HepG2 (cell line): ENCODE measurements at regions not wholly inside any gene's neighbourhood (a gene's known extent, or its start where the extent isn't known, plus 50 kb on each side); places are given as distances from the start of the nearest gene placed in this dataset.
A peak's percentile ranks its signal among the peaks of the same experiment; 100 is the strongest.

Experiments
- BCL3 ChIP-seq: sonication (generic); formaldehyde crosslinking; IDR thresholded peaks from 2 replicates; pipeline ENCODE4 v1.5.1; 2020; ENCODE audit warnings: mild to moderate bottlenecking, missing genetic modification reagents, moderate library complexity
- BCL6 ChIP-seq: IDR thresholded peaks from 2 replicates; pipeline ENCODE4 v1.6.1; 2016; ENCODE audit warnings: missing genetic modification reagents, missing compliant biosample characterization
- CBFB ChIP-seq: sonication (generic); formaldehyde crosslinking; IDR thresholded peaks from 2 replicates; pipeline ENCODE4 v1.4.0; 2020; ENCODE audit warnings: missing genetic modification reagents
- CREM ChIP-seq, 2 experiments: sonication (generic) in 1 of 2; formaldehyde crosslinking in 1 of 2; IDR thresholded peaks; 2 replicates each; pipeline versions ENCODE4 v1.4.0 to v1.6.1; 2016 to 2020; ENCODE audit warnings: antibody characterized with exemption in 1 of 2, mild to moderate bottlenecking in 1 of 2, missing genetic modification reagents in 1 of 2
- FOXA3 ChIP-seq: IDR thresholded peaks from 2 replicates; pipeline ENCODE4 v1.6.1; 2016; ENCODE audit warnings: missing genetic modification reagents, missing compliant biosample characterization
- FOXC1 ChIP-seq: sonication (generic); formaldehyde crosslinking; IDR thresholded peaks from 2 replicates; pipeline ENCODE4 v1.8.0; 2022; ENCODE audit warnings: mild to moderate bottlenecking, missing genetic modification reagents, borderline replicate concordance
- FOXP1 ChIP-seq, 2 experiments: fragments of 450-650 bp in 1 of 2; IDR thresholded peaks; 2 replicates each; pipeline ENCODE4 v1.6.1; 2017 to 2018; ENCODE audit warnings: antibody characterized with exemption in 1 of 2
- GATAD2A ChIP-seq: IDR thresholded peaks from 2 replicates; pipeline ENCODE4 v1.6.1; 2016
- HINFP ChIP-seq: sonication (generic); formaldehyde crosslinking; IDR thresholded peaks from 2 replicates; pipeline ENCODE4 v1.4.0; 2020; ENCODE audit warnings: low read depth, mild to moderate bottlenecking, missing genetic modification reagents
- HMG20A ChIP-seq: IDR thresholded peaks from 2 replicates; pipeline ENCODE4 v1.6.1; 2016; ENCODE audit warnings: borderline replicate concordance
- KMT2A ChIP-seq: sonication (generic); formaldehyde crosslinking; IDR thresholded peaks from 2 replicates; pipeline ENCODE4 v1.4.0; 2020; ENCODE audit warnings: missing genetic modification reagents
- NCOA2 ChIP-seq: sonication (generic); formaldehyde crosslinking; IDR thresholded peaks from 2 replicates; pipeline ENCODE4 v1.8.0; 2022; ENCODE audit warnings: inconsistent platforms
- ONECUT2 ChIP-seq: sonication (generic); formaldehyde crosslinking; IDR thresholded peaks from 2 replicates; pipeline ENCODE4 v1.4.0; 2020; ENCODE audit warnings: missing genetic modification reagents
- SOX13 ChIP-seq, 3 experiments: fragments of 450-650 bp in 1 of 3; sonication (generic) in 1 of 3; formaldehyde crosslinking in 1 of 3; IDR thresholded peaks in 2 of 3; conservative IDR thresholded peaks in 1 of 3; 2 replicates each; pipeline versions ENCODE4 v1.5.0 to v1.6.1; 2016 to 2020; ENCODE audit warnings: antibody characterized with exemption in 1 of 3, mild to moderate bottlenecking in 1 of 3, missing compliant biosample characterization in 1 of 3, missing genetic modification reagents in 1 of 3, moderate library complexity in 1 of 3
- STAG1 ChIP-seq: sonication (generic); formaldehyde crosslinking; IDR thresholded peaks from 2 replicates; pipeline ENCODE4 v1.4.0; 2020; ENCODE audit warnings: missing genetic modification reagents
- ZBTB37 ChIP-seq: sonication (generic); formaldehyde crosslinking; IDR thresholded peaks from 2 replicates; pipeline ENCODE4 v1.4.0; 2020; ENCODE audit warnings: mild to moderate bottlenecking, missing genetic modification reagents
- ZFP37 ChIP-seq: sonication (generic); formaldehyde crosslinking; IDR thresholded peaks from 2 replicates; pipeline ENCODE4 v1.4.0; 2020; ENCODE audit warnings: missing genetic modification reagents, borderline replicate concordance
- ZGPAT ChIP-seq: IDR thresholded peaks from 2 replicates; pipeline ENCODE4 v1.6.1; 2016; ENCODE audit warnings: mild to moderate bottlenecking
- ZNF609 ChIP-seq: sonication (generic); formaldehyde crosslinking; IDR thresholded peaks from 2 replicates; pipeline ENCODE4 v1.4.0; 2020; ENCODE audit warnings: mild to moderate bottlenecking, missing genetic modification reagents, borderline replicate concordance
- ZNF674 ChIP-seq: sonication (generic); formaldehyde crosslinking; IDR thresholded peaks from 2 replicates; pipeline ENCODE4 v1.5.0; 2020; ENCODE audit warnings: low read depth, mild to moderate bottlenecking, missing genetic modification reagents

GRCh38 chr18:1624612-1625011 lies 719.9 kb downstream of the ADCYAP1 start (continued):
- TF ChIP-seq CBFB (CRISPR knock-in tag) (peak; percentile 55; the same call in 1 of the 2 replicates), ZFP37 (CRISPR knock-in tag) (no peak), FOXP1 (IDR thresholded peaks at IDR 0.05) (peak; percentile 69; the same call in 1 of the 2 replicates), FOXP1 (CRISPR knock-in tag; IDR thresholded peaks at IDR 0.05) (peak; percentile 93), BCL6 (CRISPR knock-in tag) (peak; percentile 65), FOXA3 (CRISPR knock-in tag) (peak; percentile 97), SOX13 (IDR thresholded peaks at IDR 0.05) (no peak), SOX13 (CRISPR knock-in tag; conservative IDR thresholded peaks at IDR 0.05 in 1 of 2, IDR thresholded peaks at IDR 0.05 in 1 of 2) (peak in 1 of 2 experiments; percentile 40; a peak in 1 of 4 replicates), ZNF609 (CRISPR knock-in tag) (peak; percentile 86), FOXC1 (no peak), ZGPAT (0 out of 2 replicates have a peak, but pooled peaks have one; percentile 23), BCL3 (no peak), STAG1 (CRISPR knock-in tag) (no peak), HMG20A (peak; percentile 74), NCOA2 (peak; percentile 32; the same call in 1 of the 2 replicates), CREM (IDR thresholded peaks at IDR 0.05) (peak; percentile 30; the same call in 1 of the 2 replicates), CREM (CRISPR knock-in tag; IDR thresholded peaks at IDR 0.05) (no peak), HINFP (CRISPR knock-in tag) (no peak), ZBTB37 (CRISPR knock-in tag) (no peak), KMT2A (no peak), ONECUT2 (CRISPR knock-in tag) (peak; percentile 82), GATAD2A (CRISPR knock-in tag) (peak; percentile 68), ZNF674 (no peak)
